ENCODE measurements at regions not wholly inside any gene's neighbourhood (a gene's known extent, or its start where the extent isn't known, plus 50 kb on each side); places are given as distances from the start of the nearest gene placed in this dataset.

- no TSS peak for BruUV-seq (replicated peaks)
- Histone ChIP-seq H3K4me3 (ENCODE audit: low read depth in 2 of 2, low read length in 2 of 2) (no peak overlapping the region), H3K4me1 (ENCODE audit: control insufficient read depth, insufficient read depth, low read length) (no peaks in the 10 kb centered on the region), H3K27ac (ENCODE audit: low read length) (no peak overlapping the region), H3K27me3 (ENCODE audit: control insufficient read depth, insufficient read depth, low read length) (no peaks in the 10 kb centered on the region), H3K9me3 (ENCODE audit: control insufficient read depth, insufficient read depth, low read depth, low read length) (peaks cover 9% of the 10 kb centered on the region; the same call in 1 of the 2 replicates), H3K36me3 (ENCODE audit: control insufficient read depth, insufficient read depth, low read length) (no peaks in the 10 kb centered on the region)
- ATAC-seq (no peak), DNase-seq (ENCODE audit: low read depth, low spot score) (no peak)
- in situ Hi-C loops (cut with HindIII; ENCODE audit: low pct_unique_long_range_greater_than_20kb, low sequenced_read_pairs) (no loop called here), intact Hi-C loops (cut with micrococcal nuclease; ENCODE audit: unreplicated experiment) (no loop called here)
- TF ChIP-seq CTCF (IDR thresholded peaks at IDR 0.05) (no peak), SIN3A (IDR thresholded peaks at IDR 0.05; ENCODE audit: borderline replicate concordance, insufficient read depth, low read depth, low read length) (no peak), REST (IDR thresholded peaks at IDR 0.05; ENCODE audit: insufficient read depth in 1 of 2, low read depth in 2 of 2, low read length in 1 of 2) (no peak), POLR2AphosphoS5 (IDR thresholded peaks at IDR 0.05; ENCODE audit: low read depth, low read length) (no peak), TCF7L2 (IDR thresholded peaks at IDR 0.05; ENCODE audit: low read depth, low read length) (no peak)
- CTCF ChIA-PET: no interaction called here
- POLR2A ChIA-PET: no interaction called here
These were observed 141.7 kb upstream of the ITGB1 start for GRCh38 chr10:33099748-33100147.

GRCh38 chr10:33098951-33099663, 141.1 kb upstream of the ITGB1 start:
- TF ChIP-seq TCF7L2 (IDR thresholded peaks at IDR 0.05; ENCODE audit: low read depth, low read length): no peak
- TF ChIP-seq REST (IDR thresholded peaks at IDR 0.05; ENCODE audit: insufficient read depth in 1 of 2, low read depth in 2 of 2, low read length in 1 of 2): no peak
- no peak for TF ChIP-seq SIN3A (IDR thresholded peaks at IDR 0.05; ENCODE audit: borderline replicate concordance, insufficient read depth, low read depth, low read length)
- TF ChIP-seq POLR2AphosphoS5 (IDR thresholded peaks at IDR 0.05; ENCODE audit: low read depth, low read length): no peak
- no peak for TF ChIP-seq CTCF (IDR thresholded peaks at IDR 0.05)
- Histone ChIP-seq H3K4me1 (ENCODE audit: control insufficient read depth, insufficient read depth, low read length) (no peaks in the 10 kb centered on the region), H3K27me3 (ENCODE audit: control insufficient read depth, insufficient read depth, low read length) (no peaks in the 10 kb centered on the region), H3K36me3 (ENCODE audit: control insufficient read depth, insufficient read depth, low read length) (no peaks in the 10 kb centered on the region), H3K4me3 (ENCODE audit: low read depth in 2 of 2, low read length in 2 of 2) (no peak overlapping the region), H3K27ac (ENCODE audit: low read length) (no peak overlapping the region), H3K9me3 (ENCODE audit: control insufficient read depth, insufficient read depth, low read depth, low read length) (peaks cover 9% of the 10 kb centered on the region; the same call in 1 of the 2 replicates)
- DNase-seq (ENCODE audit: low read depth, low spot score): no peak
- CTCF ChIA-PET: no interaction called here
- in situ Hi-C loops (cut with HindIII; ENCODE audit: low pct_unique_long_range_greater_than_20kb, low sequenced_read_pairs) (no loop called here), intact Hi-C loops (cut with micrococcal nuclease; ENCODE audit: unreplicated experiment) (no loop called here)
- POLR2A ChIA-PET: no interaction called here
- no TSS peak for BruUV-seq (replicated peaks)
- ATAC-seq: no peak
